Nephron (organoid): ENCODE measurements at regions not wholly inside any gene's neighbourhood (a gene's known extent, or its start where the extent isn't known, plus 50 kb on each side); places are given as distances from the start of the nearest gene placed in this dataset.
A peak's percentile ranks its signal among the peaks of the same experiment; 100 is the strongest.

ENCODE experiments used
- H3K27ac Mint-ChIP-seq, 3 experiments: 2 replicates each; pipeline ENCODE4 v1.8.0; 2020; ENCODE audit warnings: mixed read lengths in 3 of 3, mild to moderate bottlenecking in 2 of 3, moderate library complexity in 1 of 3
- H3K27me3 Mint-ChIP-seq: 2 replicates; pipeline ENCODE4 v1.8.0; 2021; ENCODE audit warnings: low read depth, mild to moderate bottlenecking, moderate library complexity, mixed read lengths
- H3K36me3 Mint-ChIP-seq: 2 replicates; pipeline ENCODE4 v1.8.0; 2020; ENCODE audit warnings: low read depth, mixed read lengths
- H3K4me1 Mint-ChIP-seq: 2 replicates; pipeline ENCODE4 v1.8.0; 2020; ENCODE audit warnings: mixed read lengths
- H3K4me3 Mint-ChIP-seq, 3 experiments: 2 replicates each; pipeline ENCODE4 v1.8.0; 2020; ENCODE audit warnings: mild to moderate bottlenecking in 3 of 3, mixed read lengths in 3 of 3, moderate library complexity in 2 of 3
- H3K9me3 Mint-ChIP-seq: 2 replicates; pipeline ENCODE4 v1.8.0; 2020; ENCODE audit warnings: mixed read lengths
- CTCF ChIP-seq, 3 experiments: fragments of 200-600 bp; sonication (generic); IDR thresholded peaks; one replicate each; pipeline ENCODE4 v1.5.0; 2021; ENCODE audit warnings: antibody characterized with exemption in 3 of 3; ENCODE audit not compliant: unreplicated experiment in 3 of 3

- no peaks in the 10 kb centered on the region for H3K36me3 Mint-ChIP-seq
- TF ChIP-seq CTCF (IDR thresholded peaks at IDR 0.05; ENCODE audit: unreplicated experiment in 3 of 3) = no peak
- H3K9me3 Mint-ChIP-seq = no peaks in the 10 kb centered on the region
- H3K4me1 Mint-ChIP-seq = peaks cover 8% of the 10 kb centered on the region
- H3K27ac Mint-ChIP-seq = peak overlapping the region in 2 of 3 experiments; percentile 18 to 45
- H3K27me3 Mint-ChIP-seq = peaks cover 23% of the 10 kb centered on the region
- no peak overlapping the region for H3K4me3 Mint-ChIP-seq
Measured at GRCh38 chr2:3960106-3960505, 256.7 kb downstream of the DCDC2C start.

GRCh38 chr2:3962719-3963118 is 259.3 kb downstream of the DCDC2C start:
- H3K36me3 Mint-ChIP-seq = no peaks in the 10 kb centered on the region
- H3K4me3 Mint-ChIP-seq = no peak overlapping the region
- H3K27ac Mint-ChIP-seq = no peak overlapping the region
- no peaks in the 10 kb centered on the region for H3K9me3 Mint-ChIP-seq
- peaks cover 8% of the 10 kb centered on the region for H3K4me1 Mint-ChIP-seq
- peaks cover 14% of the 10 kb centered on the region for H3K27me3 Mint-ChIP-seq
- TF ChIP-seq CTCF (IDR thresholded peaks at IDR 0.05; ENCODE audit: unreplicated experiment in 3 of 3) = no peak

DNA sequence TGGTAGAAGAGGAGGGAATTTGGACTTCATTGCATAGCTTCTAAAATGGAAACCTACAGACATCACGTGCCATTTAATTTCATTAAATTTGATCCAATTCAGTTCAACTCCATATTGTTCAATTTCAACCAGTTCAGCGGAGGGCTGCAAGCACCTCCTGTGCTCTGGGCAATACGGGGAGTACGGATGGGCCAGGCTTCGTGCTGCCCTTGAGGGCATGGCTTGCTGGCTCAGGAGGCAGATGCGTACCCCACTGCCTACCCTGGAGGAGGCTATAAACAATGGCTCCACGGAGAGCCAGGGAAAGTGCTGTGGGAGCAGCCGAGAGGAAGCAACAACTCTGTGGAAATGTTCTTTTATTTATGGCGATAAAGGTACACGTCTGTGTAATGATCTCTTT is 261.8 kb downstream of the DCDC2C start:
- no peak for TF ChIP-seq CTCF (IDR thresholded peaks at IDR 0.05; ENCODE audit: unreplicated experiment in 3 of 3)
- Mint-ChIP-seq H3K27me3 (peaks cover 16% of the 10 kb centered on the region), H3K4me3 (no peak overlapping the region)

GRCh38 chr2:3965953-3966352 is 262.6 kb downstream of the DCDC2C start:
- H3K9me3 Mint-ChIP-seq = no peaks in the 10 kb centered on the region
- TF ChIP-seq CTCF (IDR thresholded peaks at IDR 0.05; ENCODE audit: unreplicated experiment in 3 of 3) = no peak
- no peak overlapping the region for H3K27ac Mint-ChIP-seq
- H3K36me3 Mint-ChIP-seq = no peaks in the 10 kb centered on the region
- H3K4me3 Mint-ChIP-seq = no peak overlapping the region
- peaks cover 7% of the 10 kb centered on the region for H3K4me1 Mint-ChIP-seq
- H3K27me3 Mint-ChIP-seq = peaks cover 16% of the 10 kb centered on the region

More for the DNA sequence above, 261.8 kb downstream of the DCDC2C start:
- Mint-ChIP-seq H3K36me3 (no peaks in the 10 kb centered on the region), H3K4me1 (peaks cover 11% of the 10 kb centered on the region), H3K27ac (no peak overlapping the region), H3K9me3 (no peaks in the 10 kb centered on the region)

- no peak overlapping the region for H3K27ac Mint-ChIP-seq
- no peaks in the 10 kb centered on the region for H3K9me3 Mint-ChIP-seq
- peaks cover 7% of the 10 kb centered on the region for H3K4me1 Mint-ChIP-seq
- no peak overlapping the region for H3K4me3 Mint-ChIP-seq
- no peaks in the 10 kb centered on the region for H3K36me3 Mint-ChIP-seq
- peaks cover 16% of the 10 kb centered on the region for H3K27me3 Mint-ChIP-seq
- TF ChIP-seq CTCF (IDR thresholded peaks at IDR 0.05; ENCODE audit: unreplicated experiment in 3 of 3) = no peak
Measured at GRCh38 chr2:3966470-3966869, 263.1 kb downstream of the DCDC2C start.

GRCh38 chr2:3968736-3969135 is 265.4 kb downstream of the DCDC2C start:
- peaks cover 7% of the 10 kb centered on the region for H3K4me1 Mint-ChIP-seq
- no peak overlapping the region for H3K4me3 Mint-ChIP-seq
- no peak for TF ChIP-seq CTCF (IDR thresholded peaks at IDR 0.05; ENCODE audit: unreplicated experiment in 3 of 3)
- H3K27me3 Mint-ChIP-seq = peaks cover 3% of the 10 kb centered on the region
- H3K9me3 Mint-ChIP-seq = no peaks in the 10 kb centered on the region
- H3K27ac Mint-ChIP-seq = no peak overlapping the region
- H3K36me3 Mint-ChIP-seq = no peaks in the 10 kb centered on the region
